NCI-H1092 treated with DMSO at 0.1 percent for 48 hours (cell line): ENCODE measurements at regions not wholly inside any gene's neighbourhood (a gene's known extent, or its start where the extent isn't known, plus 50 kb on each side); places are given as distances from the start of the nearest gene placed in this dataset.
"Not testable (repeated sequence)": the region's sequence is repeated elsewhere in the genome, so short reads cannot be mapped to it uniquely, and the experiment has no call there.

Experiments used
- DNase-seq: peaks from one replicate; lab custom pipeline; 2025; lab: John Stamatoyannopoulos, UW

DNA sequence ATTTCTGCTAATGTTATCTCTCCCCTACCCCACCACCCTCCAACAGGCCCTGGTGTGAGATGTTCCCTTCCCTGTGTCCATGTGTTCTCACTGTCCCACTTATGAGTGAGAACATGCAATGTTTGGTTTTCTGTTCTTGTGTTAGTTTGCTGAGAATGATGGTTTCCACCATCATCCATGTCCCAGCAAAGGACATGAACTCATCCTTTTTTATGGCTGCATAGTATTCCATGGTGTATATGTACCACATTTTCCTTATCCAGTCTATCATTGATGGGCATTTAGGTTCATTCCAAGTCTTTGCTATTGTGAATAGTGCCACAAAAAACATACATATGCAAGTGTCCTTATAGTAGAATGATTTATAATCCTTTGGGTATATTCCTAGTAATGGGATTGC is 104.5 kb downstream of the ZNF33B start:
- DNase-seq: not testable (repeated sequence)

DNA sequence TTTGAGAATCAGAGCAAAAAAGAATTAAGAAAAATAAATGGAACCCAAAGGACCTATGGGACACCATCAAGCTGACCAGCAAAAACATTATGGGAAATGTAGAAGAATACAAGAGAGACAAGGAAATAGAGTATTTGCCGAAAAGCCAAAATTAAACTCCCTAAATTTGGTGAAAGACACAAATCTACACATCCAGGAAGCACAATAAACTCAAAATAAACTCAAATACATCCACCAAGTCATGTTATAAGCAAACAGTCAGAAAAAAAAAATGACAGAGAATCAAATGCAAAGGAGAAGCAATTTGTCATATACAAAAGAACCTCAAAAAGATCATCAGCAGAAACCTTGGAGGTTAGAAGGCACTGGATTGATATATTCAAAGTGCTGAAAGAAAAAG is 105.4 kb downstream of the ZNF33B start:
- no peak for DNase-seq

DNA sequence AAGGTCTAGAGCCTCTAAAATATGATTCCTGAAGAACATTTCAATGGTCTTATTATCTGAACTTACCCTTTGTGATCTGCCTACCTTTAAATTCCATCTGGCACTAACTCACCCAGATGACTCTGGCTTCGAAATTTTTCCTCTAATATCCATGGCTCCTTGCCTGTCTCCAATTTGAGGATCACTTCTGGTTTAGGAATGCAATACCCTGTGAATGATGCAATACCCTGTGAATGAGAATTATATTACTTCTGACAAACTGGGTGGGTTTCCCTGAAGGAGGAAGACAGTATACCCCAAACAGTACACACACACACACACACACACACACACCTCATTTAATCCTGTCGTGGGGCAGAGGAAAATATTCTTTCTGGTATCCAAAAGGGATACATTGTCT is 115.3 kb downstream of the ZNF33B start:
- DNase-seq: no peak

DNA sequence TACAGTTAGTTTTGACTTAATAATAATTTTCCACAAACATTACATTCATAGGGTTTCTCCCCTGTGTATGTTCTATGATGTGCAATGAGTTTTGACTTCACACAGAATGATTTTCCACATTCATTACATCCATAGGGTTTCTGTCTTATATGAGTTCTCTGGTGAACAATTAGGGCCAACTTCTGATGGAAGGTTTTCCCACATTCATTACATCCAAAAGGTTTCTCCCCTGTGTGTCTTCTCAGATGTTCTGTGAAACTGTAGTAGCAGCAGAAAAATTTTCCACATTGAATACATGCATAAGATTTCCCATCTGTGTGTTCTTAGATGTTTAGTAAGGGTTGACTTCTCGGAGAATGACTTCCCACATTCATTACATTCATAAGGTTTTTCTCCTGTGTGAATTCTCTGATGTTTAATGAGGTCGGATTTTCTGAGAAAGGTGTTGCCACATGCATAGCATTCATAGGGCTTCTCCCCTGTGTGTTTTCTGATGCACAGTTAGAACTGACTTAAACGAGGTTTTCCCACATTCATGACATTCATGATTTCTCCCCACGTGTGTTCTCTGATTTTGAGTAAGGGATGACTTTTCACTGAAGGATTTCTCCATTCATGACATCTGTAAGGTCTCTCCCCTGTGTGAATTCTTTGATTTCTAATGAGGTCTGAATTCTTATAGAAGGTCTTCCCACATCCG is 118.5 kb downstream of the ZNF33B start:
- no peak for DNase-seq

DNA sequence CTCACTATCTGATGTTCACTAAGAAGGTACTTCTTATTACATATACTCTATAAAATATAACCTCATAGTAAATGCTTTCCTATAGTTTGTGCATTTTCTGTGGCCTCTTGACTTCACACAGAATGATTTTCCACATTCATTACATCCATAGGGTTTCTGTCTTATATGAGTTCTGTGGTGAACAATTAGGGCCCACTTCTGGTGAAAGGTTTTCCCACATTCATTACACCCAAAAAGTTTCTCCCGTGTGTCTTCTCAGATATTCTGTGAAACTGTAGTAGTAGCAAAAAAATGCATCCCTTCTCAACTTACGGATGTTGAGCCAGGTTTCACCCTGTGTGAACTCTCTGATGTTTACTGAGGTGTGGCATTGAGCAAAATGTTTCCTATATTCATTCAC is 119.3 kb downstream of the ZNF33B start:
- no peak for DNase-seq

DNA sequence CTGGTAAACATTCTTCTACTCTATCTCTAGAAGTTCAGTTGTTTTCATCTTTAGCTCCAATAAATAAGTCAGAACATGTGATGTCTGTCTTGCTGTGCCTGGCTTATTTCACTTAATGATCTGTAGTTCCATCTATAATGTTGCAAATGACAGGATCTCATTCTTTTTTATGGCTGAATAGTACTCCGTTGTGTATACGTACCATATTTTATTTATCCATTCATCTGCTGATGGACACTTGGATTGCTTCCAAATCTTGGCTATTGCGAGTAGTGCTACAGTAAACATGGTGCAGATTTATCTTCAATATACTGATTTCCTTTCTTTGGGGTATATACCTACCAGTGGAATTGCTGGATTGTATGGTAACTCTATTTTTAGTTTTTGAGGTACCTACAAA is 124.4 kb downstream of the ZNF33B start:
- no peak for DNase-seq

DNA sequence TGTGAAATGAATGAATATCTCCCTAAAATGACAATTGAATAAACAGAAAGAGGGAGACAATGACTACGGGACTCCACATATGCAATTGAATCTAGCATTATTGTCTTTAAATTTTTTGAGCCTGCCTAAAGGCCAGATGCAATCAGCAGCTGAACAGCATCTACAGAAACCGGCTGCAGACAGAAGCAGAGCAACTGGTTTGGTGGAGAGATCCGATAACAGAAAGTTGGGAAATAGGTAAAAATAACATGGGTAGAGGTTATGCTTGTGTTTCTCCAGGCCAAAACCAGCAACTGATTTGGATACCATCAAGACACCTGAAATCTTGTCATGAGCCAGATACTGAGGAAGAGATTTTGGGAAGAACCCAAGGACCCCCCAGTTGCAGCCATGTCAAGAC is 146.6 kb downstream of the ZNF33B start:
- no peak for DNase-seq

DNA sequence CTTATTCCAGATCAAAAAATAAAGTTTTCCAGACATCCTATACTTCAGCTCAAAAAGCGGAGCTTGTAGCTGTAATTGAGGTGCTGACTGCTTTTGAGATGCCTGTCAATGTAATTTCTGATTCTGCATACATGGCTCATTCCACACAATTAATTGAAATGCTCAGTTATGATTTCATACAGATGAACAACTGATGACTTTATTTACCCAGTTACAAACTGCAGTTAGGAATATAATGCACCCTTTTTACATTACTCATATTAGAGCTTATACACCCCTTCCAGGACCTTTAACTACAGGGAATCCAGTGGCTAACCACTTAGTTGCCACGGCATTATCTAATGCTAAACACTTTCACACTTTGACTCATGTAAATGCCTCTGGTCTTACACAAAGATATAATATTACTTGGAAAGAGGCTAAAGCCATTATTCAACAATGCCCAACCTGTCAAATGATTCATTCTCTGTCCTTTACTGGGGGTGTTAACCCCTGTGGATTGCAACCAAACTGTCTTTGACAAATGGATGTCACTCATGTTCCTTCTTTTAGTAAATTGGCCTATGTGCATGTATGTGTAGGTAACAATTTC is 147.3 kb downstream of the ZNF33B start:
- DNase-seq: no peak

DNA sequence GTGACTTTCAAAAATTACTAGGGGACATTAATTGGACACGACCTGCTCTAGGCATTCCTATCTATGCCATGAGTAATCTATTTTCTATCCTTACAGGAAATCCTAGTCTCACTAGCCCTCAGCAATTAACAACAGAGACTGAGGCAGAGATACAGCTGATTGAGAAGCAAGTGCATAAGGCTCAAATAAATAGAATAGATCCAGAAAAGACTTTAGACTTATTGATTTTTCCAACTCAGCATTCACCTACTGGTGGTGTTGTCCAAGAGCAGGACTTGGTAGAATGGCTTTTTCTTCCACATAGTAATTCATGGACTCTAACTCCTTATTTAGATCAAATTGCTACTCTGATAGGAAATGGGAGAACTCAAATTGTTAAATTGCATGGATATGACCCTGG is 148.0 kb downstream of the ZNF33B start:
- no peak for DNase-seq

DNA sequence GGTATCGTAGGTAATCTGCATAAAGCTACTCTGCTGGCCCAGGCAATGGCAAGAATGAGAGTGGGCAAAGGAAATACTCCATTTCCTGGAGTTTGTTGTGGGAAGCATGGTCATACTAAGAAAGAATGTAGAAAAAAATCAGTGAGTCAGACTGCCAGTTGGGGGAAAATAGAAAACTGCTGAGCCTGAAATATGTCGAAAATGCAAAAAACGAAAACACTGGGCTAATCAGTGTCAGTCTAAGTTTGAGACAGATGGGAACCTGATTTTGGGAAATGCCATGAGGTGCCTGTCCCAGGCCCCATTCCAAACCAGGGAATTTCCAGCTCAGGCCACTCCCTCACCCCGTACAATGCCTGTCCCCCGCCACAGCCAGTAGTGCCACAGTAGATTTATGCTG is 150.0 kb downstream of the ZNF33B start:
- no peak for DNase-seq

DNA sequence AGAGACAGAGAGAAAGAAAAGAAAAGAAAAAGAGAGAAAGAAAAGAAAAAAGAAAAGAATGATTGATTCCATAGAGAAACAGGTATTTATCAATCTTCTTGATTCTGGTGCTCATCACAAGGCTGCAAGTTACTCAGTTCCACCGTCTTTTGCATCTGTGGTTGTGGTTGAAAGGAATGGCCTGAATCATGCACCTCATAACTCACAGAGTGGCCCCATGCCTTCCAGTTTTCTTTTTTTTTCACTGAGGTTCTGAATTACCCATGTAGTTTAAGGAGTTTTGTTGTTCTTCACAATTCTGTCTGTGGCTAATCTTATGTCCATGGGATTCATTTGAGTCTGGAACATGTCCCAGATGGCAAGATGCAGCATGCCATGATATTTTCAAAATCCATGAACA is 156.0 kb downstream of the ZNF33B start:
- no peak for DNase-seq

DNA sequence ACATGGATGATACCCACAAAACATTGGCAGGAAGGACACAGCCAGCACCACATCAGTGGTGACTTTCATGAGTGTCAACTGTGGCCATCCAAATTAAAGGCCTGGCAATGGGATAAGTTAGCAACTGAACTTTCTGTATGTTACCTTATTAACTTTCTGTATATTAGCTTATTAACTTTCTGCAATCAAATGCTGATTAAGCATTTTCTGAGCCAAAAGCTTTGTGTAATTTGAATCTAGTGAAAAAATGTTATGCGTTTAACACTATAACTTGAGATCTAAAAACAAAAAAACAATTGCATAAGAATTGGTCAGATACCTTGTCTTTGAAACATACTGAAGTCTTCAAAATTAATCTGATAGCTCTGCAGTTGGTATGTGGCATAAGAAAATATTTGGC is 159.3 kb downstream of the ZNF33B start:
- DNase-seq: no peak

DNA sequence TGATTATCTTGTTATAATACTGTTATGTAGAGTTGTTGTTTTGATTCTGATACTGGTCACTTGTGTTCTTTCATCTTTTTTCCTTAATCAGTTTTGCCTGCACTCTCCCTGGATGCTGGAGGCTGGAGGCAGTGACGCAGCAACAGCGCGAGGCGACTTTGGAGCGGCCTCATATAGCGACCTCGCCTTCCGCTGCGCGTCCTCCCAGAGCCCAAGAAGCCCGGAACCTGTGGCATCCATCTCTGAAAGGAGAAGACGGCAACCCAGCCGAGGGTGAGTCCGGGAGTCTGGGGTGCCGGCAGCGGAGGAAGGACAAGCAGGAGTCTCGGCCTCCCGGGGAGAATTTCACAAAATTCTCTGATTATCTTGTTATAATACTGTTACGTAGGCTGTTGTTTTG is 161.2 kb downstream of the ZNF33B start:
- no peak for DNase-seq

DNA sequence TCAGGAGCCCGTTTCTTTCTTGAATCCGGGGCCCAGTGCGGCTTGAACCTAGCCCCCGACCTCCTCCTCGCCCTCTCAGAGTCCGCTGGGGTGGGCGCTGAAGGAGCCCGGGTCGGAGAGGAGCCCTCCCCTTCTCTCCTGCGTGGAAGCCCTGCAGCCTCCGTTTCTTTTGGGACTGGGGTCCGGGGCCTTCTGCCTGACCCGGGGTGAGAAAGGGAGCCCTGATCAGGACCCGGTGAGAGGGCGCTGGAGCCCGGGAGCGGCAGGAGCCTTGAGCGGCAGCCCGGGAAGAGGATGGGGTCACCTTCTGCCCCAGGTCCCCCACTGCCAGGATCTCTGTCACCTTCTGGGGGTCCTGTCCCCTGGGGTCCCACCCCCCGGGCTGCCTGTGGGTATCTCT is 162.3 kb downstream of the ZNF33B start:
- DNase-seq: no peak

DNA sequence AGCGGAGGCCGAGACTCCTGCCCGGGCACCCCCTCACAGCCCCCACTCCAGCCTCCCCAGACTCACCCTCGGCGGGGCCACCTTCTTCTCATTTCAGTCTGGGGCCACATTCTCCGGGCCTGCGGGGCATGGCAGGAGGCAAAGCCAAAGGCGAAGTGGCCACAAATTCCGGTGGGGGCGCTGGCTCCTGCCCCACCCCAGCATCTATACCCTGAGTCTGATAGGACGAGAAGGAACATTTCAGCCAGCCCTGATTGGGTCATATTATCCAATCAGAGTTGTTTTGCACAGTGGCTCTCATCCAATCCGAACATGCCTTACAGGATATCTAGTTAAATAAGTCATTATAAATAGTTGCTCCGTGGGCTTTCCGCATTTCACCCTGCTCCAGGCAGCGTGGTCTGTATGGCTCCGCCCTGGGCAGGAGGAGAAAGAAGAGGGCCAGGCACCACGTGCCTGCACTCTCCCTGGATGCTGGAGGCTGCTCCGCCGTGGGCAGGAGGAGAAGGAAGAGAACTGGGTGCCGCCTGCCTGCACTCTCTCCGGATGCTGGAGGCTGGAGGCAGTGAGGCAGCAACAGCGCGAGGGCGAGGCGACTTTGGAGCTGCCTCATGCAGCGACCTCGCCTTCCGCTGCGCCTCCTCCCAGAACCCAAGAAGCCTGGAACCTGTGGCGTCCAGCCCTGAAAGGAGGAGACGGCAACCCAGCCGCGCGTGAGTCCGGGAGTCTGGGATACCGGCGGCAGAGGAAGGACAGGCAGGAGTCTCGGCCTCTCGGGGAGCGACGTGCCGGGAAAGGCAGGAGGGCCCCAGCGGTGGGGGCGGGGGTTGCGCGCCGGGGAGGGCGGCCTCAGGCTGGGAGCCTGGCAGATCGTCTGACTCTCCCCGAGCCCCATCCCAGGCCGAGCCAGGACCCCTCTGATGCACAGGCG is 162.9 kb downstream of the ZNF33B start:
- DNase-seq: no peak

DNA sequence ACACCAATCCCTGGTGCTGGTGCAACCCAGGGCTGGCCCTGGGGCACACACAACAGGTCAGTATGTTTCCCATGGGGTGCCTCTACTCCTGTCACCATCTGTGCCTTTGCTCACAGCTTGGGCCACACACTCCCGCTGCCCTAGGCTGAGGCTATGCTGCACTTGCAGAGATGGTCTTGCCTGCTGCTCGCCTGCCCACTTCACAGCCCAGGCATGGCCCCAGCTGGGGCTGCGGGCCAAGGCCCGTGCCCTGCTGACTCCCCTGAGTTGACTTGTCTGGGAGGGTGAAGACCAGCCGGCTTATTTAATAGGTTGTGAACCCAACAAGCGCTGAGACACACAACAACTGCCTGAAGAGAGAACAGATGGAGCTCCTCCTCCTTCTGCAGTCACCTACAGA is 184.1 kb downstream of the ZNF33B start:
- DNase-seq: no peak

DNA sequence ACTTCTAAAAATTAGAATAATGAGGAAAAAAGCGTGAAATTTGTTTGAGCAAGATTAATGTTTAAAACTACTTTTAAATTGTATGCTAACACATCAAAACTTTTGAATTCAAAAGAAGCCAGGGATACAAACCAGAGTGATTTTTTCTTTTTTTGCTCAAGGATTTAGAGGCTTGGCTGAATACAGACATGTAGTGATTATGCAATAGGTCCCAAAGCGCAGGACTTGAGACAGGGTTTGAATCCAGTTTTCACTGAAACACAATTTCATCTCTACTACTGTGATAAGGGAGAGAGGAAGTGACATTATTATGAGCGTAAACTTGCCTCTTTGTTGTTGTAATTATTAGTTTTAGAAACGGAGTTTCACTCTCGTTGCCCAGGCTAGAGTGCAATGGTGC is 207.3 kb downstream of the ZNF33B start:
- no peak for DNase-seq

DNA sequence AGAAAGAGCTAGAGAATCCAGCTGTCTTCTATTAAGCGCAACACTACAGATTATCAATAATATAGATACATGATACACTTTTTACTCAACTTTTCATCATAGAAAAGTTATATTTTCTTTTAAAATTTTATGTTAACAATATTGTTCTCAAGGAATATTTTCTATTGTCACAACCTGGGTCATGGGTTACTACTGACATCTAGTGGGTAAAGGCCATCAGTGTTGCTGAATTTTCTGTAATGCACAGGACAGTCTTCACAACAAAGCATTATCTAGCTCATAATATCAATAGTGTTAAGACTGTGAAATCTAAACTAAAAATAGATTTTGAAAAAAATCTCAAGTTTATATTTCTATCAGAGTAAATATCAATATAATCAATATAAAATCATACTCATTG is 209.8 kb downstream of the ZNF33B start:
- no peak for DNase-seq

DNA sequence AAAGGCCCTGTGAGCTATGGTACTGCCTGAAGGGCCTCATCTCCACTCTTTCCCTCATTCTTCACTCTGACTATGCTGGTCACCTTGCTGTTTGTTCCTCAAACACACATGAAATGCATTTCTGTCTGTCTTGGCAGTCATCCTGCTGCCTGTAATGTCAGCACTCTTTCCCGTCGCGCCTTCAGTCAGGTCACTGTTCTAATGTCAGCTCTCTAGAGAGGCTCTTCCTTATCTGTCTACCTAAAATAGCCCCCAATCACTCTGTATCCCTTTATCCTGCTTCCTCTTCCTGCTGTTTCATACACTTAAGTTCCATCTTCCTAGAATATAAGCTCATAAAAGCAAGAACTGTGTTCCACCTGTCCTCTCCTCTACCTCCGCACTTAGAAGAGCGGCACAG is 215.5 kb downstream of the ZNF33B start:
- no peak for DNase-seq

DNA sequence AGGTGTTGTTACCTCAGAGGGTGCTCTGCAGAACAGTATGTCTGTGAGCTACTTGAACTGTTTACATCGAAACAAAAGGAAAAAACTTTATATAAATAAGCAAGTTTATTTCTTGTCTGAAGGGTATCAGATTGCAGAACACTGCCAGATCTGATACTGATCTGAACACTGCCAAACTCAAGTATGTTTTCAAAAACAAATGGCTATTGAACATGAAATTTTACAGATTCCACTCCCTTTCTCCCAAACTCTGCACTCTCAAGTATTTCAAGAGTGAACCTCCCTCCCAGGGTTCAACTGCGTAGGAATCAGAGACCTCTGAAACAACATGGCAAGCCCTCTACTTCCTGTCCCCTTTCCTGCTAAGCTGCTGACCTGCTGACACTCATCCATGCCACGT is 216.6 kb downstream of the ZNF33B start:
- DNase-seq: no peak

DNA sequence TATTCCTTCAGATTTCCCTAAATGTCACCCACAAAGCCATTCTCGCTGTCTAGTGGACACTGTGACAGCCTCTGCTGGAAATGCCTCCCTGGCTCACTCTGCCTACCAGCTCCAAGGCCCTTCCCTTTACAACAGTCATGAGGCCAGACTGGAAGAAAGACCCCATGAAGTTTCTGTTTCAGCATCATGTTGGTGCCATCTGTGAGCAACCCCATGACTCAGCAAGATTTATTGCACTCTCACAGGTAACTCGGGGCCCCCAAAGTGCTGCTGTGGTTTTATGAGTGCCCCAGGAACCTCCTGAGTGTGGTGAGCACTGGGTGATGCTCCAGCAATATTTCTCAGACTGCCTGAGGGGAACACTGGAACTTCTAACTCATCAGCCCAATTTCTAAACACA is 218.6 kb downstream of the ZNF33B start:
- DNase-seq: no peak

DNA sequence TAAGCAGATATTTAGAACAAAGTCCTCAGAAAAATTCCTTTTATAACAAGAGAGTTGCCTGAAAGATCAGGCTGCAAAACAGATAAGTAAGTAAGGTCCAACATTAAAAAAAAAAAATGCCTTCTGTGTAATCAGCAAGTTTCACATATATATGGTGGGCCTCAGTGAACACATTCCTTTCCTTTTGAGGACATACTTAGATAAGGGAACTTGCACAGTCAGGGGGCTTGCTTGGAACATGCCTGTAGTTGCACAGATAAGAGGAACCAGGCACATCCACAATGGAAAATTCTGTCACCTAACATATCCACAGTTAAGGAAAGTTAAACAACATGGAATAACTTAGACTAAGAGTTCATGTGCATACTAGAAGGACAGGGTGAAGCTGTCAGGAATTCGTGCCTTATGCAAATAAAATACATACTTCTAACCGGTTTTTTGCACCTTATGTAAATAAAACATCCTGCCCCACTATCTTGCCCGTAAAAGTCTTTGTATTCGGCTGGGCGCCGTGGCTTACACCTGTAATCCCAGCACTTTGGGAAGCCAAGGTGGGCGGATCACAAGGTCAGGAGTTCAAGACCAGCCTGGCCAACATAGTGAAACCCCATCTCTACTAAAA is 257.3 kb downstream of the ZNF33B start:
- DNase-seq: no peak
